GM21723 (cell line): ENCODE measurements at regions not wholly inside any gene's neighbourhood (a gene's known extent, or its start where the extent isn't known, plus 50 kb on each side); places are given as distances from the start of the nearest gene placed in this dataset.
"Not testable (repeated sequence)": the region's sequence is repeated elsewhere in the genome, so short reads cannot be mapped to it uniquely, and the experiment has no call there.

Experiments
- ATAC-seq: cut with Tn5 transposase; IDR thresholded peaks from one replicate; pipeline ENCODE4 v1.9.1; 2021; ENCODE audit warnings: mild to moderate bottlenecking, moderate library complexity; ENCODE audit not compliant: unreplicated experiment

GRCh38 chr21:36207577-36208320 is 51.1 kb downstream of the DOP1B start:
- no peak for ATAC-seq

GRCh38 chr21:36208326-36209013 is 51.8 kb downstream of the DOP1B start:
- ATAC-seq = no peak

- no peak for ATAC-seq
Observed at GRCh38 chr21:36209626-36210171, 53.1 kb downstream of the DOP1B start.

GRCh38 chr21:36210779-36211659 is 54.4 kb downstream of the DOP1B start:
- ATAC-seq = no peak

- no peak for ATAC-seq
Observed at GRCh38 chr21:36211660-36212512, 55.3 kb downstream of the DOP1B start.

- no peak for ATAC-seq
Observed at GRCh38 chr21:36212513-36212780, 55.8 kb downstream of the DOP1B start.

- no peak for ATAC-seq
Observed at GRCh38 chr21:36214561-36214960, 57.9 kb downstream of the DOP1B start.

GRCh38 chr21:36217743-36218142 is 61.1 kb downstream of the DOP1B start:
- no peak for ATAC-seq

GRCh38 chr21:36218691-36219090 is 62.1 kb downstream of the DOP1B start:
- ATAC-seq = no peak

GRCh38 chr21:36223451-36223850 is 66.8 kb downstream of the DOP1B start:
- ATAC-seq = no peak

GRCh38 chr21:36229181-36229580 is 72.6 kb downstream of the DOP1B start:
- ATAC-seq = no peak

- ATAC-seq = not testable (repeated sequence)
Observed at GRCh38 chr21:36231444-36231843, 74.8 kb downstream of the DOP1B start.

- ATAC-seq = no peak
Observed at GRCh38 chr21:36232641-36233040, 76.0 kb downstream of the DOP1B start.

GRCh38 chr21:36235058-36235582 is 78.5 kb downstream of the DOP1B start:
- ATAC-seq = no peak

- ATAC-seq = no peak
Observed at GRCh38 chr21:36236052-36236730, 79.6 kb downstream of the DOP1B start.

- ATAC-seq = no peak
Observed at GRCh38 chr21:36237441-36237840, 80.8 kb downstream of the DOP1B start.

GRCh38 chr21:36239585-36239984 is 80.4 kb upstream of the MORC3 start:
- ATAC-seq = no peak

- no peak for ATAC-seq
Observed at GRCh38 chr21:36241717-36242116, 78.3 kb upstream of the MORC3 start.

- ATAC-seq = no peak
Observed at GRCh38 chr21:36245115-36245514, 74.9 kb upstream of the MORC3 start.

GRCh38 chr21:36245649-36246048 is 74.3 kb upstream of the MORC3 start:
- no peak for ATAC-seq
